Transverse colon (tissue), 4 donors: ENCODE measurements at regions not wholly inside any gene's neighbourhood (a gene's known extent, or its start where the extent isn't known, plus 50 kb on each side); places are given as distances from the start of the nearest gene placed in this dataset.

Experiments
- DNase-seq: peaks from one replicate; pipeline ENCODE4 v3.0.0-alpha.2; 2019
- H3K27ac ChIP-seq, 4 donors: fragments of 200-600 bp; sonication (generic); 2 replicates each; pipeline ENCODE4 v1.5.1; 2016 to 2018; ENCODE audit warnings: inconsistent platforms in 4 of 4
- H3K27me3 ChIP-seq: fragments of 200-600 bp; sonication (generic); 2 replicates; pipeline ENCODE4 v1.5.1; 2017; ENCODE audit warnings: inconsistent platforms
- H3K36me3 ChIP-seq, 4 donors: fragments of 200-600 bp; sonication (generic); 2 replicates each; pipeline ENCODE4 v1.5.1; 2017 to 2019; ENCODE audit warnings: inconsistent platforms in 4 of 4
- H3K4me1 ChIP-seq, 4 donors: fragments of 200-600 bp; sonication (generic); 2 replicates each; pipeline ENCODE4 v1.5.1; 2017 to 2020; ENCODE audit warnings: inconsistent platforms in 4 of 4
- H3K4me3 ChIP-seq, 4 donors: fragments of 200-600 bp; sonication (generic); 1 replicate in 1 of 4; 2 replicates in 3 of 4; pipeline versions ENCODE4 v1.5.1 to v1.6.1; 2017 to 2019; ENCODE audit warnings: inconsistent platforms in 4 of 4
- H3K9me3 ChIP-seq, 2 donors: fragments of 200-600 bp; sonication (generic); 2 replicates each; pipeline ENCODE4 v1.5.1; 2017 to 2019; ENCODE audit warnings: inconsistent platforms in 2 of 2
- EP300 ChIP-seq: sonication (generic); formaldehyde crosslinking; IDR thresholded peaks from one replicate; pipeline ENCODE4 v1.6.1; 2017; ENCODE audit warnings: antibody characterized with exemption, low read depth
- POLR2A ChIP-seq: fragments of 450-650 bp; IDR thresholded peaks from one replicate; pipeline ENCODE4 v1.6.1; 2016; ENCODE audit warnings: antibody characterized with exemption, mild to moderate bottlenecking, moderate library complexity
- POLR2AphosphoS5 ChIP-seq, 3 donors: sonication (generic); formaldehyde crosslinking; IDR thresholded peaks; one replicate each; pipeline ENCODE4 v1.6.1; 2016; ENCODE audit warnings: antibody characterized with exemption in 3 of 3
- WGBS, 2 donors: methylation state at CpG; one replicate each; pipeline ENCODE4 v1.1.5; 2018; ENCODE audit warnings: low coverage in 1 of 2; 5-methylcytosine and 5-hydroxymethylcytosine counted together
- in situ Hi-C, 4 donors: fragments of 200-750 bp; cut with MboI; loops; one replicate each; pipeline versions ENCODE4 v1.15.0 to v1.15.1; 2017; ENCODE audit warnings: low sequenced_read_pairs in 3 of 4, low pct_ligation_motif_present in 1 of 4, low pct_unique_long_range_greater_than_20kb in 1 of 4
- intact Hi-C: fragments of 100-400 bp; cut with DNase I; formaldehyde crosslinking; loops from one replicate; pipeline ENCODE4 v1.15.1; 2023; ENCODE audit warnings: low total_unique reads
- TF ChIP-seq, protein P1 (sequence below), 5 experiments: fragments of 200-600 bp in 3 of 5; fragments of 450-650 bp in 2 of 5; sonication (generic) in 3 of 5; IDR thresholded peaks; 1 replicate in 2 of 5; 2 replicates in 3 of 5; pipeline ENCODE4 v1.5.1; 2016 to 2017; ENCODE audit warnings: antibody characterized with exemption in 5 of 5, inconsistent platforms in 3 of 5, mild to moderate bottlenecking in 2 of 5, moderate library complexity in 1 of 5

- Histone ChIP-seq H3K36me3 (no peaks in the 10 kb centered on the region), H3K9me3 (no peaks in the 10 kb centered on the region), H3K4me1 (no peaks in the 10 kb centered on the region), H3K27me3 (no peaks in the 10 kb centered on the region), H3K4me3 (no peak overlapping the region), H3K27ac (no peak overlapping the region)
- DNase-seq, result no peak
- TF ChIP-seq POLR2A (no peak), EP300 (no peak), POLR2AphosphoS5 (IDR thresholded peaks at IDR 0.05) (no peak)
- TF ChIP-seq, protein P1, sequence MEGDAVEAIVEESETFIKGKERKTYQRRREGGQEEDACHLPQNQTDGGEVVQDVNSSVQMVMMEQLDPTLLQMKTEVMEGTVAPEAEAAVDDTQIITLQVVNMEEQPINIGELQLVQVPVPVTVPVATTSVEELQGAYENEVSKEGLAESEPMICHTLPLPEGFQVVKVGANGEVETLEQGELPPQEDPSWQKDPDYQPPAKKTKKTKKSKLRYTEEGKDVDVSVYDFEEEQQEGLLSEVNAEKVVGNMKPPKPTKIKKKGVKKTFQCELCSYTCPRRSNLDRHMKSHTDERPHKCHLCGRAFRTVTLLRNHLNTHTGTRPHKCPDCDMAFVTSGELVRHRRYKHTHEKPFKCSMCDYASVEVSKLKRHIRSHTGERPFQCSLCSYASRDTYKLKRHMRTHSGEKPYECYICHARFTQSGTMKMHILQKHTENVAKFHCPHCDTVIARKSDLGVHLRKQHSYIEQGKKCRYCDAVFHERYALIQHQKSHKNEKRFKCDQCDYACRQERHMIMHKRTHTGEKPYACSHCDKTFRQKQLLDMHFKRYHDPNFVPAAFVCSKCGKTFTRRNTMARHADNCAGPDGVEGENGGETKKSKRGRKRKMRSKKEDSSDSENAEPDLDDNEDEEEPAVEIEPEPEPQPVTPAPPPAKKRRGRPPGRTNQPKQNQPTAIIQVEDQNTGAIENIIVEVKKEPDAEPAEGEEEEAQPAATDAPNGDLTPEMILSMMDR (IDR thresholded peaks at IDR 0.05), result no peak
- intact Hi-C loops, result loop anchor here (5.0 kb wide), 1 partner anchor 873 kb away; no protein-coding TSS in a partner anchor
- in situ Hi-C loops, result no loop called here
Measured at GRCh38 chr2:5339473-5339872, 352.7 kb upstream of the SOX11 start.

DNA sequence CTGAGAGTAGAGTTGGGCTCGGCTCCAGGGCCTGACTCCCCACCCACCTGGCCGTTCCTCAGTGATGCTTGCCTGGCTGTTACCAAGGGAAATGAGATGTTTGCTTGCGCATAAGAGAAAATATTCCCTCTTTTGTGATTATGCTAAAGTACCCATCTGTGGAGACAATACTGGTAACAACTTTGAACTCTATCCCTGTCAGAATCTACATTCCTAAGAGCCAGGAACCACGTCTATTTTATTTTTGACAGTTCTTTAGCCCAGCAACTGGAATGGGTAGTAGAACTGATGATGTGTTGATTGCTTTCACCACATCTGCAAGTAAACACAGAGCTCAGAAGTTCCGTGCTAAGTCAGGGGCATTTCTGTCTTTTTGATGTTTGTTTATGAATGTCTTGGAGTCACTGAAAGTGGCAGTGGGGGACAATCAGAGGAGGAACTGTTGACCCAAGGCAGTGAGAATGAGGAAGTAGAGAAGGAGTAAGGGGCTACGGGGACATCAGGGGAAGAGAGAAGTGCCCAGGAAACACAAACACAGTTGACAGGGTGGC lies 348.3 kb upstream of the SOX11 start:
- WGBS, 2 donors, result 61 to 67% methylated on average over 5 to 6 of the region's 6 CpGs
- intact Hi-C loops, result no loop called here
- TF ChIP-seq POLR2AphosphoS5 (IDR thresholded peaks at IDR 0.05) (no peak), POLR2A (no peak), EP300 (no peak)
- TF ChIP-seq, protein P1 (IDR thresholded peaks at IDR 0.05), result no peak

GRCh38 chr2:5352286-5352685 lies 339.9 kb upstream of the SOX11 start:
- intact Hi-C loops, result no loop called here
- DNase-seq, result no peak
- Histone ChIP-seq H3K27me3 (no peaks in the 10 kb centered on the region), H3K36me3 (no peaks in the 10 kb centered on the region), H3K4me3 (no peak overlapping the region), H3K27ac (no peak overlapping the region), H3K9me3 (no peaks in the 10 kb centered on the region), H3K4me1 (no peaks in the 10 kb centered on the region)
- 73 to 74% methylated on average over 2 of the region's 2 CpGs for WGBS, 2 donors
- TF ChIP-seq POLR2AphosphoS5 (IDR thresholded peaks at IDR 0.05), result no peak
- no peak for TF ChIP-seq POLR2A
- TF ChIP-seq EP300, result no peak
- TF ChIP-seq, protein P1 (IDR thresholded peaks at IDR 0.05), result no peak
- in situ Hi-C loops, result no loop called here

More for the DNA sequence above, 348.3 kb upstream of the SOX11 start:
- in situ Hi-C loops, result no loop called here
- Histone ChIP-seq H3K27me3 (no peaks in the 10 kb centered on the region), H3K4me3 (no peak overlapping the region), H3K27ac (no peak overlapping the region), H3K36me3 (no peaks in the 10 kb centered on the region), H3K9me3 (no peaks in the 10 kb centered on the region), H3K4me1 (no peaks in the 10 kb centered on the region)
- no peak for DNase-seq

DNA sequence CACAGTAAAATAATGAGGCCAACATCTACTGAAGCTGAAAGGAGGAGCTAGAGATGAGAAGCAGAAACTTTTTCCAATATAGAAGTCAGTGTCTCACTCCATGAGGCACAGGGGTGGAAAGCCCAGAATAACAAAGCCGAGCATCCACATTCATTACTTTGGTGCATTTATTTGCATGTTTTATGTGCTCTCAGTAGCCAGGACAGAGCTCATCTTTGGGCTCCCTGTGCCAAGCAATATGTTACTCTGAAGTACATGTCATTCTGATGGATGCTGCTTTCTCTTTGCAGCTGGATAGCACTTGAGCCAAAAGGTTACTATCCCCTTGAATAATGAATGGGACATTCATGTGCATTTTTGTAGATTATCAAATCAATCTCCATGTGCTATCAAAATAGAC lies 338.6 kb upstream of the SOX11 start:
- Histone ChIP-seq H3K4me3 (no peak overlapping the region), H3K36me3 (no peaks in the 10 kb centered on the region), H3K27ac (no peak overlapping the region), H3K9me3 (no peaks in the 10 kb centered on the region), H3K4me1 (no peaks in the 10 kb centered on the region), H3K27me3 (no peaks in the 10 kb centered on the region)
- WGBS, 2 donors, result 50 to 55% methylated on average over 1 of the region's 1 CpG
- no peak for TF ChIP-seq POLR2AphosphoS5 (IDR thresholded peaks at IDR 0.05)
- no peak for TF ChIP-seq EP300
- intact Hi-C loops, result no loop called here
- DNase-seq, result no peak
- in situ Hi-C loops, result no loop called here

GRCh38 chr2:5359397-5359796 lies 332.8 kb upstream of the SOX11 start:
- TF ChIP-seq, protein P1 (IDR thresholded peaks at IDR 0.05), result no peak
- TF ChIP-seq POLR2AphosphoS5 (IDR thresholded peaks at IDR 0.05) (no peak), POLR2A (no peak), EP300 (no peak)
- no peaks in the 10 kb centered on the region for H3K27me3 ChIP-seq
- H3K27ac ChIP-seq, result no peak overlapping the region
- H3K9me3 ChIP-seq, result no peaks in the 10 kb centered on the region
- DNase-seq, result no peak
- H3K4me3 ChIP-seq, result no peak overlapping the region
- WGBS, 2 donors, result 65 to 76% methylated on average over 6 of the region's 6 CpGs
- H3K36me3 ChIP-seq, result no peaks in the 10 kb centered on the region
- intact Hi-C loops (no loop called here), in situ Hi-C loops (no loop called here)
- no peaks in the 10 kb centered on the region for H3K4me1 ChIP-seq
